H9 (cell line): ENCODE measurements at regions not wholly inside any gene's neighbourhood (a gene's known extent, or its start where the extent isn't known, plus 50 kb on each side); places are given as distances from the start of the nearest gene placed in this dataset.

ENCODE experiments used
- DNase-seq: peaks from one replicate; pipeline ENCODE4 v3.0.0-alpha.2; 2017
- H2AFZ ChIP-seq: one replicate; pipeline ENCODE4 v1.6.1; 2013; ENCODE audit warnings: mild to moderate bottlenecking, low read length, control low read depth, moderate library complexity
- H2AK5ac ChIP-seq: 2 replicates; pipeline ENCODE4 v1.6.1; 2013; ENCODE audit warnings: low read length, control low read depth, mixed read lengths; ENCODE audit not compliant: insufficient read length
- H2BK120ac ChIP-seq: one replicate; pipeline ENCODE4 v1.6.1; 2013; ENCODE audit warnings: low read depth, mild to moderate bottlenecking, low read length, control low read depth, inconsistent platforms; ENCODE audit not compliant: poor library complexity, severe bottlenecking
- H2BK12ac ChIP-seq: 2 replicates; pipeline ENCODE4 v1.6.1; 2013; ENCODE audit warnings: low read length, control low read depth, mixed read lengths, low read depth; ENCODE audit not compliant: insufficient read length
- H2BK15ac ChIP-seq: 2 replicates; pipeline ENCODE4 v1.6.1; 2013; ENCODE audit warnings: low read depth, low read length, control low read depth
- H2BK20ac ChIP-seq: one replicate; pipeline ENCODE4 v1.6.1; 2013; ENCODE audit warnings: low read depth, mild to moderate bottlenecking, low read length, control low read depth, inconsistent platforms; ENCODE audit not compliant: poor library complexity, severe bottlenecking
- H2BK5ac ChIP-seq: 2 replicates; pipeline ENCODE4 v1.6.1; 2013; ENCODE audit warnings: low read length, control low read depth, mixed read lengths; ENCODE audit not compliant: insufficient read length
- H3K14ac ChIP-seq: 2 replicates; pipeline ENCODE4 v1.6.1; 2013; ENCODE audit warnings: low read length, control low read depth; ENCODE audit not compliant: insufficient read depth
- H3K18ac ChIP-seq: 2 replicates; pipeline ENCODE4 v1.6.1; 2013; ENCODE audit warnings: low read depth, mild to moderate bottlenecking, mixed read lengths, low read length, control low read depth; ENCODE audit not compliant: insufficient read length
- H3K23ac ChIP-seq: 2 replicates; pipeline ENCODE4 v1.6.1; 2013; ENCODE audit warnings: low read length, control low read depth, mixed read lengths, low read depth; ENCODE audit not compliant: insufficient read length
- H3K23me2 ChIP-seq: 2 replicates; pipeline ENCODE4 v1.6.1; 2013; ENCODE audit warnings: low read depth, mild to moderate bottlenecking, mixed read lengths, low read length, control low read depth; ENCODE audit not compliant: insufficient read length, poor library complexity, severe bottlenecking
- H3K27ac ChIP-seq: 2 replicates; pipeline ENCODE4 v1.5.1; 2013; ENCODE audit warnings: low read length, control low read depth, mixed read lengths, low read depth; ENCODE audit not compliant: insufficient read length
- H3K27me3 ChIP-seq: 2 replicates; pipeline ENCODE4 v1.6.1; 2013; ENCODE audit warnings: low read length, control low read depth, inconsistent platforms; ENCODE audit not compliant: insufficient read depth
- H3K4ac ChIP-seq: 2 replicates; pipeline ENCODE4 v1.6.1; 2013; ENCODE audit warnings: low read depth, mild to moderate bottlenecking, control low read depth, inconsistent platforms, low read length, moderate library complexity
- H3K4me1 ChIP-seq: 2 replicates; pipeline ENCODE4 v1.6.1; 2013; ENCODE audit warnings: low read length, control low read depth, inconsistent platforms; ENCODE audit not compliant: insufficient read depth
- H3K4me2 ChIP-seq: 2 replicates; pipeline ENCODE4 v1.6.1; 2013; ENCODE audit warnings: low read length, control low read depth, mixed read lengths; ENCODE audit not compliant: insufficient read length, insufficient read depth
- H3K56ac ChIP-seq: 2 replicates; pipeline ENCODE4 v1.6.1; 2013; ENCODE audit warnings: low read depth, mild to moderate bottlenecking, mixed read lengths, low read length, control low read depth; ENCODE audit not compliant: insufficient read length
- H3K79me1 ChIP-seq: 2 replicates; pipeline ENCODE4 v1.6.1; 2013; ENCODE audit warnings: low read depth, mild to moderate bottlenecking, moderate library complexity, low read length, control low read depth, inconsistent platforms; ENCODE audit not compliant: insufficient read depth, poor library complexity, severe bottlenecking
- H3K79me2 ChIP-seq: 2 replicates; pipeline ENCODE4 v1.6.1; 2013; ENCODE audit warnings: low read length, control low read depth, inconsistent platforms; ENCODE audit not compliant: insufficient read depth
- H3K9ac ChIP-seq: 2 replicates; pipeline ENCODE4 v1.6.1; 2013; ENCODE audit warnings: low read length, control low read depth, mixed read lengths; ENCODE audit not compliant: insufficient read length; ENCODE audit errors: extremely low read depth
- H3K9me3 ChIP-seq: one replicate; pipeline ENCODE4 v1.6.1; 2013; ENCODE audit warnings: low read depth, low read length, inconsistent platforms; ENCODE audit not compliant: control insufficient read depth
- H3T11ph ChIP-seq: one replicate; pipeline ENCODE4 v1.6.1; 2013; ENCODE audit warnings: mild to moderate bottlenecking, low read length, control low read depth, inconsistent platforms
- H4K20me1 ChIP-seq: one replicate; pipeline ENCODE4 v1.6.1; 2013; ENCODE audit not compliant: control insufficient read depth, insufficient read length, insufficient read depth
- H4K5ac ChIP-seq: 2 replicates; pipeline ENCODE4 v1.6.1; 2013; ENCODE audit warnings: low read depth, mild to moderate bottlenecking, mixed read lengths, low read length, control low read depth; ENCODE audit not compliant: insufficient read length
- H4K8ac ChIP-seq: replicated peaks from 2 replicates; pipeline ENCODE4 v1.6.1; 2013; ENCODE audit warnings: low read length, control low read depth, mixed read lengths, low read depth; ENCODE audit not compliant: insufficient read length
- H4K91ac ChIP-seq: 2 replicates; pipeline ENCODE4 v1.6.1; 2013; ENCODE audit warnings: low read depth, mild to moderate bottlenecking, moderate library complexity, mixed read lengths, low read length, control low read depth; ENCODE audit not compliant: insufficient read length
- H3K27ac Mint-ChIP-seq, 3 experiments: 2 replicates in 2 of 3; 3 replicates in 1 of 3; pipeline ENCODE4 v1.8.0; 2020 to 2021; ENCODE audit warnings: mixed read lengths in 3 of 3, mild to moderate bottlenecking in 1 of 3, moderate library complexity in 1 of 3
- H3K27me3 Mint-ChIP-seq: 2 replicates; pipeline ENCODE4 v1.8.0; 2021; ENCODE audit warnings: low read depth, mild to moderate bottlenecking, moderate library complexity, mixed read lengths
- H3K36me3 Mint-ChIP-seq, 3 experiments: 2 replicates in 2 of 3; 3 replicates in 1 of 3; pipeline ENCODE4 v1.8.0; 2020 to 2021; ENCODE audit warnings: low read depth in 3 of 3, mixed read lengths in 3 of 3; ENCODE audit not compliant: insufficient read depth in 1 of 3
- H3K4me1 Mint-ChIP-seq, 2 experiments: 2 replicates each; pipeline ENCODE4 v1.8.0; 2020; ENCODE audit warnings: mixed read lengths in 2 of 2
- H3K4me3 Mint-ChIP-seq, 2 experiments: 2 replicates in 1 of 2; 3 replicates in 1 of 2; pipeline ENCODE4 v1.8.0; 2020 to 2021; ENCODE audit warnings: mild to moderate bottlenecking in 2 of 2, mixed read lengths in 2 of 2, moderate library complexity in 1 of 2
- H3K9me3 Mint-ChIP-seq, 2 experiments: 2 replicates in 1 of 2; 3 replicates in 1 of 2; pipeline ENCODE4 v1.8.0; 2020; ENCODE audit warnings: mild to moderate bottlenecking in 2 of 2, mixed read lengths in 2 of 2, moderate library complexity in 1 of 2
- CTCF ChIP-seq: fragments of 200-600 bp; sonication (generic); conservative IDR thresholded peaks from 3 replicates; pipeline ENCODE4 v1.8.0; 2021; ENCODE audit warnings: antibody characterized with exemption, mild to moderate bottlenecking
- WGBS: extraction: QIAGEN DNeasy Blood & Tissue Kit; methylation state at CpG from one replicate; pipeline ENCODE4 v1.1.7; 2013; ENCODE audit warnings: missing lambda C conversion rate, low lambda C conversion rate, mixed read lengths; ENCODE audit not compliant: insufficient read length; ENCODE audit errors: extremely low coverage; 5-methylcytosine and 5-hydroxymethylcytosine counted together

GRCh38 chr2:59012234-59012633 is 771.1 kb upstream of the FANCL start:
- H3K4me2 ChIP-seq = no peak overlapping the region
- H3K18ac ChIP-seq = no peak overlapping the region
- no peaks in the 10 kb centered on the region for H4K20me1 ChIP-seq
- no CpG with 5 or more reads among the region's 5 CpGs for WGBS
- H3K4ac ChIP-seq = no peak overlapping the region
- no peak overlapping the region for H3K23ac ChIP-seq
- no peak for DNase-seq
- H4K8ac ChIP-seq = no peak overlapping the region
- no peaks in the 10 kb centered on the region for H3K4me1 ChIP-seq
- H2BK120ac ChIP-seq = no peak overlapping the region
- no peak for TF ChIP-seq CTCF
- no peak overlapping the region for H3K9ac ChIP-seq
- H2AFZ ChIP-seq = no peak overlapping the region
- H3T11ph ChIP-seq = no peak overlapping the region
- H3K56ac ChIP-seq = no peak overlapping the region
- no peaks in the 10 kb centered on the region for H3K23me2 ChIP-seq
- no peaks in the 10 kb centered on the region for H3K27me3 ChIP-seq
- Mint-ChIP-seq H3K36me3 (peaks cover 3 to 10% (median 7%) of the 10 kb centered on the region in 3 experiments; a peak in 5 of 7 replicates), H3K27me3 (no peaks in the 10 kb centered on the region), H3K4me1 (no peaks in the 10 kb centered on the region), H3K4me3 (no peak overlapping the region), H3K9me3 (peaks cover 4 to 6% of the 10 kb centered on the region in 2 experiments; a peak in 4 of 5 replicates), H3K27ac (no peak overlapping the region)
- H2BK12ac ChIP-seq = no peak overlapping the region
- H2BK20ac ChIP-seq = no peak overlapping the region
- H2BK15ac ChIP-seq = no peak overlapping the region
- H4K5ac ChIP-seq = no peak overlapping the region
- H2AK5ac ChIP-seq = no peak overlapping the region
- no peak overlapping the region for H4K91ac ChIP-seq
- H3K79me2 ChIP-seq = no peaks in the 10 kb centered on the region
- no peak overlapping the region for H2BK5ac ChIP-seq
- H3K79me1 ChIP-seq = no peaks in the 10 kb centered on the region
- no peak overlapping the region for H3K27ac ChIP-seq
- no peaks in the 10 kb centered on the region for H3K9me3 ChIP-seq
- no peak overlapping the region for H3K14ac ChIP-seq
